ENCODE measurements at regions not wholly inside any gene's neighbourhood (a gene's known extent, or its start where the extent isn't known, plus 50 kb on each side); places are given as distances from the start of the nearest gene placed in this dataset.
A peak's percentile ranks its signal among the peaks of the same experiment; 100 is the strongest.

DNA sequence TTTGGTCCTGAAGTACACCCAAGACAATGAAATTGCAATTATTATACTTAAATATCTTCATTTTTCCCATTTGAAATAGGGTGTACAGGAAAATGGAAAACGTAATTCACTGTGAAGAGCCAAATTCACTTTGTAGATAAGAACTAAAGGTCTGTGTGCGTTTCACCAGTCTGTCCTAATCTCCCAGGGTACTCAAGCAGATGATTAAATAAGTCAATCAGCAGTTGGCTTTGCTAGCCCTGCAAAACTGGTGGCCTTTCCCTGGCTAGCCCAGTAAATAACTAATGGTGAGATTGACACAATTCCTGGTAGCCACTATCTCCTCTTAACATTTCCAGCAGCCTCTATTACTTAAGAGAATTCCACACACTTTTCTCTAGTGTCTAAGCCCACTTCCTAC lies 389.3 kb downstream of the TBL1XR1 start:
- no peaks in the 10 kb centered on the region for H3K36me3 ChIP-seq (ENCODE audit: control insufficient read depth, insufficient read depth, low read length)
- DNase-seq (ENCODE audit: low read depth) (no peak), FAIRE-seq (no peak)
- no peaks in the 10 kb centered on the region for H3K27me3 ChIP-seq (ENCODE audit: control insufficient read depth, insufficient read depth, low read length)
- TF ChIP-seq CTCF (IDR thresholded peaks at IDR 0.05; ENCODE audit: insufficient read depth, low read length, severe bottlenecking): no peak
- no peak overlapping the region for H3K4me3 ChIP-seq (ENCODE audit: low read depth, low read length)

- no peak overlapping the region for H3K4me3 ChIP-seq (ENCODE audit: low read depth, low read length)
- no peaks in the 10 kb centered on the region for H3K36me3 ChIP-seq (ENCODE audit: control insufficient read depth, insufficient read depth, low read length)
- peak; percentile 55 for DNase-seq (ENCODE audit: low read depth)
- no peaks in the 10 kb centered on the region for H3K27me3 ChIP-seq (ENCODE audit: control insufficient read depth, insufficient read depth, low read length)
- no peak for TF ChIP-seq CTCF (IDR thresholded peaks at IDR 0.05; ENCODE audit: insufficient read depth, low read length, severe bottlenecking)
- FAIRE-seq: no peak
Measured at GRCh38 chr3:176799675-176800074, 397.6 kb downstream of the TBL1XR1 start.

- H3K27me3 ChIP-seq (ENCODE audit: control insufficient read depth, insufficient read depth, low read length): peaks cover 1% of the 10 kb centered on the region
- no peak overlapping the region for H3K4me3 ChIP-seq (ENCODE audit: low read depth, low read length)
- H3K36me3 ChIP-seq (ENCODE audit: control insufficient read depth, insufficient read depth, low read length): no peaks in the 10 kb centered on the region
- DNase-seq (ENCODE audit: low read depth) (no peak), FAIRE-seq (no peak)
- TF ChIP-seq CTCF (IDR thresholded peaks at IDR 0.05; ENCODE audit: insufficient read depth, low read length, severe bottlenecking): no peak
Measured at GRCh38 chr3:176798680-176799079, 398.6 kb downstream of the TBL1XR1 start.

DNA sequence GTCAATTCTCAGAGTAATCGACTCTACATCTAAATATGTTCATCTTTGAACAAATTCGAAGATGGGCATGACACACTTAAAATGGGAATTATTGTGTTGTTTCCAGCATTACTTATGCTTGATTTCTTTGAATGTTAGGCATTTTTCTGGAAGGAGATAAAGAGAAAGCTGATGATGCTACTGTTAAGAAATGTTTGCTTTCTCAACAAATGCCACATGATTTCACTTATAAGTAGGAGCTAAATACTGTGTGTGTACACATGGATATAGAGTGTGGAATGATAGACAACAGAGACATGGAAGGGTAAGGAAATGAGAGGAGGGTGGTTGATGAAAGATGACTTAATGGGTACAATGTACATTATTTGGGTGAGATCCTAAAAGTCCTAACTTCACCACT lies 400.9 kb downstream of the TBL1XR1 start:
- no peak for FAIRE-seq
- peak; percentile 34 for DNase-seq (ENCODE audit: low read depth)

GRCh38 chr3:176795891-176796290 lies 401.4 kb downstream of the TBL1XR1 start:
- no peak for TF ChIP-seq CTCF (IDR thresholded peaks at IDR 0.05; ENCODE audit: insufficient read depth, low read length, severe bottlenecking)
- FAIRE-seq (no peak), DNase-seq (ENCODE audit: low read depth) (peak; percentile 23)
- no peaks in the 10 kb centered on the region for H3K36me3 ChIP-seq (ENCODE audit: control insufficient read depth, insufficient read depth, low read length)
- H3K4me3 ChIP-seq (ENCODE audit: low read depth, low read length): no peak overlapping the region
- peaks cover 2% of the 10 kb centered on the region for H3K27me3 ChIP-seq (ENCODE audit: control insufficient read depth, insufficient read depth, low read length)

More for the DNA sequence above, 400.9 kb downstream of the TBL1XR1 start:
- TF ChIP-seq CTCF (IDR thresholded peaks at IDR 0.05; ENCODE audit: insufficient read depth, low read length, severe bottlenecking): no peak
- Histone ChIP-seq H3K4me3 (ENCODE audit: low read depth, low read length) (no peak overlapping the region), H3K36me3 (ENCODE audit: control insufficient read depth, insufficient read depth, low read length) (no peaks in the 10 kb centered on the region), H3K27me3 (ENCODE audit: control insufficient read depth, insufficient read depth, low read length) (peaks cover 2% of the 10 kb centered on the region)

- no peak overlapping the region for H3K4me3 ChIP-seq (ENCODE audit: low read depth, low read length)
- FAIRE-seq (no peak), DNase-seq (ENCODE audit: low read depth) (no peak)
- no peaks in the 10 kb centered on the region for H3K36me3 ChIP-seq (ENCODE audit: control insufficient read depth, insufficient read depth, low read length)
- TF ChIP-seq CTCF (IDR thresholded peaks at IDR 0.05; ENCODE audit: insufficient read depth, low read length, severe bottlenecking): no peak
- H3K27me3 ChIP-seq (ENCODE audit: control insufficient read depth, insufficient read depth, low read length): peaks cover 2% of the 10 kb centered on the region
Measured at GRCh38 chr3:176794406-176794805, 402.9 kb downstream of the TBL1XR1 start.

Data from bronchial epithelial cell (primary cell).